ENCODE measurements at regions not wholly inside any gene's neighbourhood (a gene's known extent, or its start where the extent isn't known, plus 50 kb on each side); places are given as distances from the start of the nearest gene placed in this dataset.

DNA sequence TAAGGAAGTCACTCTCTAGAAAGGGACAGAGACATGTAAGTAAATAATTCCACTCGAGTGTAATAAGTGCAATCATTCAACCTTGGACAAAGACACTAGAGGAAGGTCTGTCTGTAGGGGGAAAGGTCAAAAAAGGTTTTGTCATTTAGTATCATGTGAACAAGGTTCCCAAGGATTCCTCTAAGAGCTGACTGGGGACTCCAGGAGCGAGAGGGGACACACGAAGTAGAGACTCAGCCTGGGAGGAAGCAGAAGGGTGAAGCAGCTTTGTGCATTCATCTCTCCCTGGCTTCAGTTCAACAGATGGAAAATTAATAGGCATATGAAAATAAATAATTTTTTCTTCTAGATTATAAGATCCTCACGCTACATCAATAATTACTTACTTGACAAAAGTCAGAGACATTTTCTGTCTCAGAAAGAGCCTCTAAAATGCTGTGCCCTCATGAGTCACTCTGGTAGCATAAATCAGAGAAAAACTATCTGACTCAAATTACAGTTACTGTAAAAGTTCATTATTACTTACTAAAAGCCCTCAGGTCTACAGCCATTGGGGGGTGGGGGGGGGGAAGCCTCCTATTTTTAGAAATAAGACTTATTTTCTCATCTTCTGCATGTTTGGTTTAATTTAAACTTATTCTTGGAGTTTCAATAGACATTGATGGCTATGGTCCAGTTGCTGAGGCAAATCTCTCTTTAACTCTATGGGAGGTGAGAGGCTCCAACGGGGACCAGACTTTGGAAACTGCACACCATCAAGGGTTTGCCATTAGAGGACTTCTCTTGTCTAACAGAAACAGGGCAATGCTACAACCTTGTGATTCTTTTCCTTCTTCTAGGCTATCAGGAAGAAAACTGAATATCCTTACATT lies 275.1 kb upstream of the KLF14 start:
- Histone ChIP-seq H3K27ac (ENCODE audit: low read length) (no peak overlapping the region), H3K27me3 (ENCODE audit: control insufficient read depth, insufficient read depth, low read length) (no peaks in the 10 kb centered on the region), H3K9me3 (replicated peaks; ENCODE audit: control insufficient read depth, low read depth, low read length) (no peaks in the 10 kb centered on the region), H3K4me3 (ENCODE audit: low read length) (no peak overlapping the region), H3K36me3 (ENCODE audit: control insufficient read depth, insufficient read depth, low read length) (no peaks in the 10 kb centered on the region), H3K4me1 (ENCODE audit: control insufficient read depth, insufficient read depth, low read length) (no peaks in the 10 kb centered on the region)
- no peak for DNase-seq
- WGBS (ENCODE audit: insufficient coverage), result 67% methylated on average over 1 of the region's 5 CpGs

DNA sequence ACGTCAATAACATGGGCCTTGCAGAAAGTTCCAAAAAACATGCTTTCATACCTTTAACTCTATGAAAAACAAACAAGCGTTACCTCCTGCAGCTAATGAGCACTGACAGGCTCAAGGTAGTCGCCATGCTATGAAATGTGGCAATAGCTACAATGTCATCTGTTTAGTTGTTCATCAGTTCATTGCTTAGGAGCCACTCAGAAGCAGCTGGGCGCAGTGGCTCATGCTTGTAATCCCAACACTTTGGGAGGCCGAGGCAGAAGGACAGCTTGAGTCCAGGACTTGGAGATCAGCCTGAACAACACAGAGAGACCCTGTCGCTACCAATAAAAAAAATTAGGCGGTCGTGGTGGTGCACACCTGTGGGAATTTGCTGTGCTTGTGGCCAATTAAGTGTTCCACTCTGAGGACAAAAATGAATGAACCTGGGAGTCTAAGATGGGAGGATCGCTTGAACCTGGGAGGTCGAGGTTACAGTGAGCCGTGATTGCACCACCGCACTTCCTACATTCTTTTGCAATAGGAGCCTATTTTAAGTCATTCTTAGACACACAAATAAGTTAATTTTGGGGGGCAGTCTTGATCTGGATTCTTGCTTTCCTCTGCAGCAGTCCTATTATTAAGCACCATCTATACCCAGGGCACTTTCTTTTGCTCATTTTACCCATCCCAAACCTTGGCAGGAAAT lies 276.2 kb upstream of the KLF14 start:
- DNase-seq, result no peak
- Histone ChIP-seq H3K4me3 (ENCODE audit: low read length) (no peak overlapping the region), H3K4me1 (ENCODE audit: control insufficient read depth, insufficient read depth, low read length) (no peaks in the 10 kb centered on the region), H3K27me3 (ENCODE audit: control insufficient read depth, insufficient read depth, low read length) (no peaks in the 10 kb centered on the region), H3K9me3 (replicated peaks; ENCODE audit: control insufficient read depth, low read depth, low read length) (no peaks in the 10 kb centered on the region), H3K27ac (ENCODE audit: low read length) (no peak overlapping the region), H3K36me3 (ENCODE audit: control insufficient read depth, insufficient read depth, low read length) (no peaks in the 10 kb centered on the region)
- 91% methylated on average over 7 of the region's 12 CpGs for WGBS (ENCODE audit: insufficient coverage)

DNA sequence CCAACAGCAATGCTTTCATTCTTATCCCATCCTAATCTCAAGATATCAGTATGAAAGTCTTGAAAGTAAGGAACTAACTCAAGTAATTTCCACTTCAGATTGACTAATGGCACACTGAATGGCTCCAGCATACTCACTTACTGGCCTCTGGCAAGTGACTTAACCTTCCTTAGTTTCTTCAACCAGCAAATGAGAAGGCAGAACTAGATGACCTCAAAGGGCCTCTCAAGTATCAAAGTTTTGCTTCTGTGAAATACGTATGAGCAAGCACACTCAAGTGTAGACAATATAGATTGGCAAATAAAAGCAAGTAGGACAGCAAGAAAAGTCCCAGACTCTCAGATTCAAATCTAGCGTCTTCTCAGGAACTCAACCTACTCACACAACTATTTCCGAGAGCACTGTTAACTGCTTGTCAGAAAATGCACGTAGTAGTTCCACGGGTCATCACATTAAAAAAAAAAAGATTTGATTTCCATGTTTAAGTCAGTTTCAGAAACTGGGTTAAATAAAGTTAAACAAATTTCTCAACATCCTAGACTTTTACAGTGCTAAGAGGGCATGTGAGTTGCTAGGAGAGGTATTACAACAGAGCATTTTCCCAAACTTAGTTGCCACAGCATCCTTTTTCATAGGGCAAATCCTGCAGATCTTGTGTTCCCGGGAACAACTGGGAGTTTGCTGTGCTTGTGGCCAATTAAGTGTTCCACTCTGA lies 276.9 kb upstream of the KLF14 start:
- no peaks in the 10 kb centered on the region for H3K9me3 ChIP-seq (replicated peaks; ENCODE audit: control insufficient read depth, low read depth, low read length)
- H3K27ac ChIP-seq (ENCODE audit: low read length), result no peak overlapping the region
- no peaks in the 10 kb centered on the region for H3K4me1 ChIP-seq (ENCODE audit: control insufficient read depth, insufficient read depth, low read length)
- no peaks in the 10 kb centered on the region for H3K36me3 ChIP-seq (ENCODE audit: control insufficient read depth, insufficient read depth, low read length)
- H3K4me3 ChIP-seq (ENCODE audit: low read length), result no peak overlapping the region
- no peak for DNase-seq
- no peaks in the 10 kb centered on the region for H3K27me3 ChIP-seq (ENCODE audit: control insufficient read depth, insufficient read depth, low read length)
- WGBS (ENCODE audit: insufficient coverage), result no CpG with 5 or more reads among the region's 6 CpGs

DNA sequence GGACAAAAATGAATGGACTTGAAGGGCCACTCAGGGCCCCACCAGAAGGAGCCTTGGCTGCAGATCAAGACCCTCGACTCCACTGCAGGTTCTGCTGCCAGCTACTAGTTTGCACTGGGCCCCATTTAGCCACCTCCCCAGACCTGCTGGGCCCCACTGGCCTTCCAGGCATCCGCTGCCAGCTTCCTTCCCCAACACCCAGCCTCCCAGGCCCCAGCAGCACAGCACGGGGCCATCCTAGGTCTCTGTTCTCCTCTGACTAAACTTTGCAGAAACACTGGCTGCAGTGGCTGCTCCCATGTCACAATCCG lies 277.4 kb upstream of the KLF14 start:
- 52% methylated on average over 2 of the region's 4 CpGs for WGBS (ENCODE audit: insufficient coverage)
- Histone ChIP-seq H3K9me3 (replicated peaks; ENCODE audit: control insufficient read depth, low read depth, low read length) (no peaks in the 10 kb centered on the region), H3K4me3 (ENCODE audit: low read length) (no peak overlapping the region), H3K27me3 (ENCODE audit: control insufficient read depth, insufficient read depth, low read length) (no peaks in the 10 kb centered on the region), H3K36me3 (ENCODE audit: control insufficient read depth, insufficient read depth, low read length) (no peaks in the 10 kb centered on the region), H3K4me1 (ENCODE audit: control insufficient read depth, insufficient read depth, low read length) (no peaks in the 10 kb centered on the region), H3K27ac (ENCODE audit: low read length) (no peak overlapping the region)
- DNase-seq, result no peak

DNA sequence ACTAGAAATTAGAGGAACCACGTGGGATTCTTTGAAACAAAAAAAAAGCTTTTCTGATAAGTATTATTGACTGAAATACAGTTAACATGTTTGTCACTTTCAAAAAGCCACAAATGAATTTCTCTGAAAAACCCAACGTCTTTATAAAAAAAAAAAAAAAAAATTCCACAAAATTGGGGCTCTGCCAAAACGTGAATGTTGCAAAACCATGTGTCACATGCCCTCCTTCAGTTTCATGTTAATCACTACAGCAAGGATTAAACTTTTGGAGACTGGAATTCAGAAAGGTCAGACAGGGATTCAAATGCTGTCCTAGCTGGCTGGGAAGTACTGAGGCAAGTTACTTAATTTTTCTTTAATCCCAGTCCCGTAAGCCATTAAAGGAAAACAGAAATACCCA lies 278.0 kb upstream of the KLF14 start:
- Histone ChIP-seq H3K4me1 (ENCODE audit: control insufficient read depth, insufficient read depth, low read length) (no peaks in the 10 kb centered on the region), H3K27me3 (ENCODE audit: control insufficient read depth, insufficient read depth, low read length) (no peaks in the 10 kb centered on the region), H3K9me3 (replicated peaks; ENCODE audit: control insufficient read depth, low read depth, low read length) (no peaks in the 10 kb centered on the region), H3K27ac (ENCODE audit: low read length) (no peak overlapping the region), H3K36me3 (ENCODE audit: control insufficient read depth, insufficient read depth, low read length) (no peaks in the 10 kb centered on the region), H3K4me3 (ENCODE audit: low read length) (no peak overlapping the region)
- WGBS (ENCODE audit: insufficient coverage), result 18% methylated on average over 2 of the region's 4 CpGs
- peak; percentile 42 for DNase-seq

DNA sequence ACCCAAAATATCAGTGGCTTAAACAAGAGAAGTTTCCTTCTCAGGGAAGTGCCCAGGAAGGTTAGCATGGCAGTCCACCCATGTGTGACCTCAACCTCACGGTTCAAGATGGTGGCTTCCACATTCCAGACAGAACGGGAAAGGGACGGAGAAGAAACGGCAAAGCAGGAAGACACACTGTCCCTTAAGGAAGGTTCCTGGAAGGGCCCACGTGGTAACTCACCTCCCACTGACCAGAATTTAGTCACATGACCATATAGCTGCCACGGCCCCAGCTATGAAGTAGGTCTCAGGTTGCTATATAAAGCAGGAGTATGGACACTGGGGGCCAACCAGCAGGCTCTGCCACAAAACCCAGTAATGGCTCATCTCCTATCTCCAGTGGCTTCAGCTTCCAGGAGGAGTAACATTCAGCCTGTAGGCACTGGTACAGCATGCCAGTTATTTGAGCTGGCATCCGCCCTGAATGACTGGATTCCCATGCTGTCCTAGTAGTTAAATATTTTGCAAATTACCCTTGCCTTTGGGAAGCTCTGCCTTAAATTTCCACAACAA lies 278.5 kb upstream of the KLF14 start:
- Histone ChIP-seq H3K4me3 (ENCODE audit: low read length) (no peak overlapping the region), H3K9me3 (replicated peaks; ENCODE audit: control insufficient read depth, low read depth, low read length) (no peaks in the 10 kb centered on the region), H3K27me3 (ENCODE audit: control insufficient read depth, insufficient read depth, low read length) (no peaks in the 10 kb centered on the region), H3K36me3 (ENCODE audit: control insufficient read depth, insufficient read depth, low read length) (no peaks in the 10 kb centered on the region), H3K27ac (ENCODE audit: low read length) (no peak overlapping the region), H3K4me1 (ENCODE audit: control insufficient read depth, insufficient read depth, low read length) (no peaks in the 10 kb centered on the region)
- WGBS (ENCODE audit: insufficient coverage), result 80% methylated on average over 1 of the region's 7 CpGs
- no peak for DNase-seq

DNA sequence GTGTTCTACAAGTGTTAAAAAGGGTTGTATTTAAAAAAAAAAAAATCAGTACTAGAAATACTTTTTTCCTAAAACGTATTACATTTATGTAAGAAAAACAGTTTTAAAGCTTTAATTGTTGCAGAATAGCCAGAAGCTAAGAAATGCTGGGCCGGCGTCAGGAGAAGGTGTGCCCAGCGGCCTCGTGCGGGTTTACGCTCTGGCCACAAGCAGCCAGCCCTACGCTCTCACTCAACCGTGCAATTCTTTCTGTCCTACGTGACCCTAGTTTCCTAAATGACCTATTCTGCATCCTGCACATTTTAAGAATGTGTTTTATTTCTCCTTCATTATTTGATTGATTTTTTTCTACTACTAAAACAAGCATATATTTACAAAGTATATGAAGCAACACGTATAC lies 279.7 kb upstream of the KLF14 start:
- Histone ChIP-seq H3K27me3 (ENCODE audit: control insufficient read depth, insufficient read depth, low read length) (no peaks in the 10 kb centered on the region), H3K27ac (ENCODE audit: low read length) (no peak overlapping the region), H3K4me3 (ENCODE audit: low read length) (no peak overlapping the region), H3K9me3 (replicated peaks; ENCODE audit: control insufficient read depth, low read depth, low read length) (no peaks in the 10 kb centered on the region), H3K36me3 (ENCODE audit: control insufficient read depth, insufficient read depth, low read length) (no peaks in the 10 kb centered on the region), H3K4me1 (ENCODE audit: control insufficient read depth, insufficient read depth, low read length) (no peaks in the 10 kb centered on the region)
- 80% methylated on average over 2 of the region's 11 CpGs for WGBS (ENCODE audit: insufficient coverage)
- no peak for DNase-seq

DNA sequence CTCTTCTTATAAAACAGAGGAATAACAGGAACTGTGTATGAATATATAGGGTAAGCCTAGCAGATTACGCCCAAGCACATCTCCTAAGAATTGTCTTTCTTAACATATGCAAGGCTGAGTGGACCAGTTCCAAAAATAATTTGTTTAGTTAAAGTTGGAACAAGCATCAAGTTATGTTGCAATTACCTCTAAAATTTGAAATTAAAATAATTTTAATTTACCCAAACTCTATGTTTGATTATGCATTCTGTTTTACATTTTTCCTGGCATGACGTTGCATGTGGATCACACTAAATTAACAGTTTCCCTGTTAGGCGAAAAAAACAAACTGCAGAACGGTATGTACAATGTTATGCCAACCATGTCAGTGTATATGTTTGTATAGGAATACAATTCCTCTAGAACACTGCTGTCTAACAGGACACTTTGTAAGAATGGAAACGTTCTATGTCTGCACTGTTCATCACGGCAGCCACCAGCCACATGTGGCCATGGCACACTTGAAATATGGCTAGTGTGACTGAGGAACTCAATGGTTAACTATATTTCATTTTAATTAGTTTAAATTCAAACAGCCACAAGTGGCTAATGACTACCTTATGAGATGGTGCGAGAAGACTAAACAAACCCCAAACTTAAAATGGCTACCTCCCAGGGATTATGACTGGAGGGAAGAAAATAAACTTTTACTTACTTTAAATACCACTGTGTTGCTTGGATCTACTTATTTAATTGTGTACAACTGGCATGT lies 281.1 kb upstream of the KLF14 start:
- no peaks in the 10 kb centered on the region for H3K9me3 ChIP-seq (replicated peaks; ENCODE audit: control insufficient read depth, low read depth, low read length)
- H3K27ac ChIP-seq (ENCODE audit: low read length), result no peak overlapping the region
- H3K27me3 ChIP-seq (ENCODE audit: control insufficient read depth, insufficient read depth, low read length), result no peaks in the 10 kb centered on the region
- H3K36me3 ChIP-seq (ENCODE audit: control insufficient read depth, insufficient read depth, low read length), result no peaks in the 10 kb centered on the region
- no peaks in the 10 kb centered on the region for H3K4me1 ChIP-seq (ENCODE audit: control insufficient read depth, insufficient read depth, low read length)
- no CpG with 5 or more reads among the region's 7 CpGs for WGBS (ENCODE audit: insufficient coverage)
- H3K4me3 ChIP-seq (ENCODE audit: low read length), result no peak overlapping the region
- no peak for DNase-seq

DNA sequence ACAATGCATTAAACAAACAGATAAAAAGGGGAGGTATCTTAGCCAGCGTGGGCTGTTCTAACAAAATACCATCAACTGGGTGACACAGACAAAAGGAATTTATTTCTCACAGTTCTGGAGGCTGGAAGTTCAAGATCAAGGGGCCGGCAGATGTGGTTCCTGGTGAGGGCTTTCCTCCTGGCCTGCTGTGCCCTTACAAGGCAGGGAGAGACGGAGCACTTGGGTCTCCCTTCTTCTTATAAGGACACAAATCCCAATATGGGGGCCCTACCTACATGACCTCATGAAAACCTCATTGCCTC lies 281.6 kb upstream of the KLF14 start:
- H3K4me3 ChIP-seq (ENCODE audit: low read length), result no peak overlapping the region
- no peaks in the 10 kb centered on the region for H3K4me1 ChIP-seq (ENCODE audit: control insufficient read depth, insufficient read depth, low read length)
- no CpG with 5 or more reads among the region's 3 CpGs for WGBS (ENCODE audit: insufficient coverage)
- DNase-seq, result no peak
- H3K36me3 ChIP-seq (ENCODE audit: control insufficient read depth, insufficient read depth, low read length), result no peaks in the 10 kb centered on the region
- no peaks in the 10 kb centered on the region for H3K27me3 ChIP-seq (ENCODE audit: control insufficient read depth, insufficient read depth, low read length)
- no peak overlapping the region for H3K27ac ChIP-seq (ENCODE audit: low read length)
- no peaks in the 10 kb centered on the region for H3K9me3 ChIP-seq (replicated peaks; ENCODE audit: control insufficient read depth, low read depth, low read length)

DNA sequence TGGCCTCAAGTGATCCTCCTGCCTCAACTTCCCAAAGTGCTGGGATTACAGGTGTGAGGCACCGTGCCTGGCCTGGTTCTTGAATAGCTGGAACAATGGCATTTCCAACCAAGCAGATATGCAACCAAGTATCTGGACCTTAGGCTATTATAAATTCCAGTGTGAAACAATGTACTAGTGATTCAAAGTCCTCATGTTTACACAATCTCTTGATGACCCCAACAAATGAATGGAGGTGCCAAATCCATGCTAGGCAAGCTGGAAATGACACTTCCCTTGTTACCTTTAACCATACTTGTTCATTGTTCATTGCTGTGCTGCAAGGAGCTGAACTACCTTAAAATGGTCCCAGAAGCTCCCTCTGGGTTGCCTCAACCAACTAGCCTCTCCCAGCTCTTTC lies 282.2 kb upstream of the KLF14 start:
- Histone ChIP-seq H3K4me1 (ENCODE audit: control insufficient read depth, insufficient read depth, low read length) (no peaks in the 10 kb centered on the region), H3K27ac (ENCODE audit: low read length) (no peak overlapping the region), H3K27me3 (ENCODE audit: control insufficient read depth, insufficient read depth, low read length) (no peaks in the 10 kb centered on the region), H3K36me3 (ENCODE audit: control insufficient read depth, insufficient read depth, low read length) (no peaks in the 10 kb centered on the region), H3K4me3 (ENCODE audit: low read length) (no peak overlapping the region), H3K9me3 (replicated peaks; ENCODE audit: control insufficient read depth, low read depth, low read length) (no peaks in the 10 kb centered on the region)
- no peak for DNase-seq
- 100% methylated on average over 1 of the region's 1 CpG for WGBS (ENCODE audit: insufficient coverage)
